GM10266 (cell line): ENCODE measurements at regions not wholly inside any gene's neighbourhood (a gene's known extent, or its start where the extent isn't known, plus 50 kb on each side); places are given as distances from the start of the nearest gene placed in this dataset.

ENCODE experiments used
- DNase-seq: peaks from one replicate; pipeline ENCODE4 v3.0.0; 2012; ENCODE audit errors: extremely low spot score
- TF ChIP-seq, protein P1 (sequence below): IDR thresholded peaks from 2 replicates; pipeline ENCODE4 v1.5.1; 2012; ENCODE audit warnings: mild to moderate bottlenecking, low read depth; ENCODE audit not compliant: control insufficient read depth, insufficient read depth; ENCODE audit errors: missing control alignments

DNA sequence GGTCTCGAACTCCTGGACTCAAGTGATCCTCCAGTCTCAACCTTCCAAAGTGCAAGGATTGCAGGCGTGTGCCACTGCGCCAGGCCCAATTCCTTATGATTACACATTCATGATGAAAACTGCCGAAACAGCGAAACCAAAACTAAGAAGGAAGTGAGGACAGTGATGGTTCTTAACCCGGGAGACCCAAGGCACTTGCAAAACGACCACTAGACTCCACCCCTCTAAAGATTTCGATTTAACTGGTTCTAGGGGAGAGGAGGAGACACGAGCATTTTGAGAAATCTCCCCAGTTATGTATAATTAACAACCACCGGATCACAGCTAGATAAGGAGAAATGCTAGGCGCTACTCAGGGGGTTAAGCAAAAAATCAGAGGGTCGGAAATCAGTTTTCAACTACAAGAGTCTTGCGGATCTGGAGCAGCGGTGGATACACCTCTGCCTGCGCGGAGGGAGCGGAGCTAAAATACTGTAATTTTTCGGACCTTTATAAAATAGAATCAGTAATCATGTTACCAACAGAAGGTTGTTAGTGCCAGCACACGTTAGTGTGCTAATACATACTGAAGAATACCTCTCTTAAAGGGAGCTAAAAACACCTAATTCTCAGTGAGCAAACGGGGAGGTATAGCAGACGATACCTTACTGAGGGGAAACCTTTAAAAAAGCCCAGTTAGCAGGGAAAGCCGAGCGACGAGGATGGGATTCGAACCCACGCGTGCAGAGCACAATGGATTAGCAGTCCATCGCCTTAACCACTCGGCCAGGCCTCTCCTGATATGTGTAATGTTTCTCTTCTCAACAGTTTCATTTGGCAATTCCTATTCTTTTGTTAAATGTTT is 60.0 kb upstream of the BTN3A2 start:
- DNase-seq: peak; percentile 12
- TF ChIP-seq, protein P1, sequence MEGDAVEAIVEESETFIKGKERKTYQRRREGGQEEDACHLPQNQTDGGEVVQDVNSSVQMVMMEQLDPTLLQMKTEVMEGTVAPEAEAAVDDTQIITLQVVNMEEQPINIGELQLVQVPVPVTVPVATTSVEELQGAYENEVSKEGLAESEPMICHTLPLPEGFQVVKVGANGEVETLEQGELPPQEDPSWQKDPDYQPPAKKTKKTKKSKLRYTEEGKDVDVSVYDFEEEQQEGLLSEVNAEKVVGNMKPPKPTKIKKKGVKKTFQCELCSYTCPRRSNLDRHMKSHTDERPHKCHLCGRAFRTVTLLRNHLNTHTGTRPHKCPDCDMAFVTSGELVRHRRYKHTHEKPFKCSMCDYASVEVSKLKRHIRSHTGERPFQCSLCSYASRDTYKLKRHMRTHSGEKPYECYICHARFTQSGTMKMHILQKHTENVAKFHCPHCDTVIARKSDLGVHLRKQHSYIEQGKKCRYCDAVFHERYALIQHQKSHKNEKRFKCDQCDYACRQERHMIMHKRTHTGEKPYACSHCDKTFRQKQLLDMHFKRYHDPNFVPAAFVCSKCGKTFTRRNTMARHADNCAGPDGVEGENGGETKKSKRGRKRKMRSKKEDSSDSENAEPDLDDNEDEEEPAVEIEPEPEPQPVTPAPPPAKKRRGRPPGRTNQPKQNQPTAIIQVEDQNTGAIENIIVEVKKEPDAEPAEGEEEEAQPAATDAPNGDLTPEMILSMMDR: no peak

DNA sequence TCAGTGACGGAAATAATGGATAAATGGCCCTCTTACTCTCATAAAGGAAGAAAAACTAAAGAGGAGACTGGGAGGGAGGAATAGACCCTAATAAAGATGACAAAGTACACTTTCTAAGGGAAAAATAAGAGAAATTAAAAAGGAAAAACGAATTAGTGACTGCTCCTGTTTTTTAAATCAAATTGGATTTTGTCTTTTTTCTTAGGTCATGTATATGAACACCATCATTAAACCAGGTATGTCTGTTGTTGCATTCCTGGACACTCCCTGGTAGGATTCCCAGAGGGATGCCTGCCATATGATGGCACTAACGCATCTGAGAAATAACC is 59.4 kb upstream of the BTN3A2 start:
- TF ChIP-seq, protein P1: no peak
- DNase-seq: no peak

DNA sequence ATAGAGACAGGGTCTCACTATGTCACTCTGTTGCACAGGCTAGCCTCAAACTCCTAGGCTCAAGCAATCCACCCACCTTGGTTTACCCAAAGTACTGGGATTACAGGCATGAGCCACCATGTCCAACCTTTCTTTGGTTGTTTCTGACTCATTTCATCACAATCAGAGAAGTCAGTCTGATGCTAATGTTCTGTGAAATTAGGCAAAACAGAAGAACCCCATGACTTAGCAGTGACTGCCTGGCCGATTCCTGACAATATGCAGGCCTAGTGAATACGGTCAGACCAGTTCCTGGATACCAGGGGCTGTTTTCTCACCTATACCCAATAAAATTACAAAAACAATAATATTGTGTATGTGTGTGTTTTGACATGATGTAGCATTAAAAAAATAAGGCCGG is 58.8 kb upstream of the BTN3A2 start:
- DNase-seq: no peak
- TF ChIP-seq, protein P1: no peak

DNA sequence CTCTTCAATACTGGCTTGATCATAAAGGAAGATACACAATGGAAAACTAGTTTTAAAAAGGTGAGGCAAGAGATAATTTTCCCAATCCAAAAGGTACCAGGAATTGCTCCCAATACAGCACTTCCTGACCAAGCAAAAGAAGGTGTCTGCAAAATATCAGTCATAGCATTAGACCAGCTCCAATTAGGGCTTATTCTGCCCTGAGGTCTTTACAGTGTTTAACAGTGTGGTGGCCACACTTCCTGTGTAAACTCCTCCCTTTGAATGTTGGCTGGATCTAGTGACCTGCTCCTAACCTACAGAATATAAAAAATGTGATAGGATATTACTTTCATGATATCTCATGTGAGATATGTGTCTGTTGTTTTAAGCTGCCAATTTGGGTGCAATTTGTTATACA is 57.1 kb upstream of the BTN3A2 start:
- DNase-seq: no peak
- TF ChIP-seq, protein P1: no peak

DNA sequence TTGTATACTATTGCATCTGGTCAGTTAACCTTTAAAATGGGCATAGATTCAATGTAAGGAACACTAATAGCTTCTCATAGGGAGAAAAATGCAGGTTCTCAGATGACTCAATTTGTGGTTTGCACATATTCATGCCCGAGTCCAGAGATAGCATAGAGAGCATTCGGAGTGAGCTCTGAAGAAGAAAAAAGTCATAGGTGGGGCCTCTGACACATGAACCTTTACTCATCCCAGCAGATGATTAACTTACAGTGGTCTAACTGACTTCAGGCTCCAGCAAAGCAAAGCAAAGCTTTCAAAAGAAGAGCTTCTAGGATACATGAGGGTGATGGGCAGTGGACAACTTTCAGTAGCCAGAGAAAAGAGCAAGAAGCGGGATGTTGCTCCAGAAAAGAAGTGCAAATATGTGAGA is 55.3 kb upstream of the BTN3A2 start:
- TF ChIP-seq, protein P1: no peak
- DNase-seq: no peak

DNA sequence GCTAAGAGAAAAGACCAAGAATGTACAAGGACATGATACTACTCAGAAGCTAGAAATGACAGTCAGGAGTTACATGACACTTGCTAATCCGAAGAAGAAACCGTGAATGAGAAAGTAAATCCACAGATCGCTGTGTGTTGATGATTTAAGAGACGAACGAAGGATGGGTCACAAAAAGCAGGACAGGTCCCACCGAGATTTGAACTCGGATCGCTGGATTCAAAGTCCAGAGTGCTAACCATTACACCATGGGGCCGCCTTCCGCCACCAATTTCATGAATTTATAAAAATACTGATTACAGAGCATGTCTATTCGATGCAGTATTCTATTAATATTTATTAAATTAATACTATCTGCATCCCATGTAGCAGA is 54.0 kb upstream of the BTN3A2 start:
- TF ChIP-seq, protein P1: no peak
- DNase-seq: no peak

DNA sequence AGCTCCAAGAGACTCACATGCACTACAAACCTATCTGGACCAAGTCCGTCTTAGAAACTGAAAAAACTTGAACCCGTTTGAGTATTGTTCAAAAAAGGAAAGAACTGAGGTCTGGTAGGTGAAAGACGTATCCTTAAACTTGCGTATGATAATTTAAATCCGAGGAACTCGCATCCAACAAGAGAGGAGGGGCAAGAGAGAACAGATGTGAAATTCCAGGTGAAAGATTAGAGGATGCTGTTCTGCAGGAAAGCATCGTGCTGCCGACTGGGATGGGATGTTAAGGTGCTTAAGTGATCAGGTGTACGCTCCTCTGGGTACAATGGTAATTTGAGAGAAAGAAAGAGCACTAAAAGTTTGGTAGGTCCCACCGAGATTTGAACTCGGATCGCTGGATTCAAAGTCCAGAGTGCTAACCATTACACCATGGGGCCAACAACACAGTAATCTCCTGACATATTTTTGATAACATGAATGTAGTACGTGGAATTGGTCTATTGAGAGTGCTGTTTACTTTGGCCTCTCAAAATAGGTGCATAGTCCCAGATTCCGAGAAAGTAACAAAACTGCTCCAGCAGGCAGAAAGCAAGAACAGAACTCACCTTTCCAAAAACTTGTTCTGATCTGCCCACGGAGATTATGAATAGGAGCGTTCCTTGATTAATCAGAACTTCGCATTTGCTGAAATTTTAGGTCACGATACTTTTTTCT is 53.5 kb upstream of the BTN3A2 start:
- TF ChIP-seq, protein P1: no peak
- DNase-seq: no peak
